Thyroid gland (tissue), 4 donors: ENCODE measurements at regions not wholly inside any gene's neighbourhood (a gene's known extent, or its start where the extent isn't known, plus 50 kb on each side); places are given as distances from the start of the nearest gene placed in this dataset.

ENCODE experiments used
- DNase-seq, 2 donors: peaks; one replicate each; pipeline ENCODE4 v3.0.0-alpha.2; 2019
- H3K27ac ChIP-seq, 3 donors: fragments of 200-600 bp; sonication (generic); 1 replicate in 2 of 3; 2 replicates in 1 of 3; pipeline ENCODE4 v1.5.1; 2016 to 2019; ENCODE audit warnings: mild to moderate bottlenecking in 1 of 3, moderate library complexity in 1 of 3
- H3K27me3 ChIP-seq: fragments of 200-600 bp; sonication (generic); one replicate; pipeline ENCODE4 v1.5.1; 2019
- H3K36me3 ChIP-seq, 2 donors: fragments of 200-600 bp; sonication (generic); one replicate each; pipeline ENCODE4 v1.5.1; 2016 to 2019
- H3K4me1 ChIP-seq, 2 donors: fragments of 200-600 bp; sonication (generic); one replicate each; pipeline ENCODE4 v1.5.1; 2017 to 2019
- H3K4me3 ChIP-seq, 3 donors: fragments of 200-600 bp; sonication (generic); replicated peaks in 1 of 3; 1 replicate in 2 of 3; 2 replicates in 1 of 3; pipeline ENCODE4 v1.5.1; 2016; ENCODE audit warnings: mild to moderate bottlenecking in 1 of 3
- H3K9me3 ChIP-seq: fragments of 200-600 bp; sonication (generic); one replicate; pipeline ENCODE4 v1.5.1; 2017
- POLR2A ChIP-seq, 2 donors: fragments of 450-650 bp; IDR thresholded peaks; one replicate each; pipeline ENCODE4 v1.6.1; 2017; ENCODE audit warnings: antibody characterized with exemption in 2 of 2, mild to moderate bottlenecking in 2 of 2, moderate library complexity in 1 of 2
- WGBS, 2 donors: methylation state at CpG; one replicate each; pipeline ENCODE4 v1.1.5; 2017; 5-methylcytosine and 5-hydroxymethylcytosine counted together
- intact Hi-C: fragments of 100-400 bp; cut with DNase I; formaldehyde crosslinking; loops from one replicate; pipeline ENCODE4 v1.15.1; 2023
- TF ChIP-seq, protein P1 (sequence below), 6 experiments: fragments of 200-600 bp in 3 of 6; fragments of 450-650 bp in 3 of 6; sonication (generic) in 3 of 6; IDR thresholded peaks; one replicate each; pipeline ENCODE4 v1.5.1; 2016 to 2019; ENCODE audit warnings: antibody characterized with exemption in 6 of 6, mild to moderate bottlenecking in 2 of 6, inconsistent platforms in 1 of 6, moderate library complexity in 1 of 6

DNA sequence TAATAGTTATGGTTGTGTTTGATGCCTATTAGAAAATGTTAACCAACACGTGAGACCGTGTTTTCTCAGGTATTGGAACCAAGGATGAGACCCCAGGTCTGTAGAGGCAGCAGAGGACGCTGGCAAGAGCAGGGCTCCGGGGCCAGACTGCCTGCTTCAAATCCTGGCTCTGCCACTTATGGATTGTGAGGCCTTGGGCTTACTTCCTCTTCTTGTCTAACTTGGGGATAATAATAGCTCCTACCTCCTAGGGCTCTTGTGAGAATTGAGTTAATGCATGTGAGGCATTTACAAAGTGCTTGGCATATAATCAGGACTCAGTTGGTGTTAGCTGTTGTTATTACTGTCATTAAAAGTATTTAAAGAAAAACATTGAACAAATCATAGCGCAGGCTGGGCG lies 85.5 kb upstream of the PITX1 start:
- WGBS, 2 donors, result 90 to 91% methylated on average over 6 of the region's 6 CpGs
- no peak overlapping the region for H3K27ac ChIP-seq
- H3K36me3 ChIP-seq, result no peaks in the 10 kb centered on the region
- H3K4me1 ChIP-seq, result no peaks in the 10 kb centered on the region
- no peak overlapping the region for H3K4me3 ChIP-seq
- no peak for DNase-seq
- intact Hi-C loops, result no loop called here
- no peaks in the 10 kb centered on the region for H3K9me3 ChIP-seq
- H3K27me3 ChIP-seq, result no peaks in the 10 kb centered on the region
- no peak for TF ChIP-seq POLR2A (IDR thresholded peaks at IDR 0.05)
- TF ChIP-seq, protein P1, sequence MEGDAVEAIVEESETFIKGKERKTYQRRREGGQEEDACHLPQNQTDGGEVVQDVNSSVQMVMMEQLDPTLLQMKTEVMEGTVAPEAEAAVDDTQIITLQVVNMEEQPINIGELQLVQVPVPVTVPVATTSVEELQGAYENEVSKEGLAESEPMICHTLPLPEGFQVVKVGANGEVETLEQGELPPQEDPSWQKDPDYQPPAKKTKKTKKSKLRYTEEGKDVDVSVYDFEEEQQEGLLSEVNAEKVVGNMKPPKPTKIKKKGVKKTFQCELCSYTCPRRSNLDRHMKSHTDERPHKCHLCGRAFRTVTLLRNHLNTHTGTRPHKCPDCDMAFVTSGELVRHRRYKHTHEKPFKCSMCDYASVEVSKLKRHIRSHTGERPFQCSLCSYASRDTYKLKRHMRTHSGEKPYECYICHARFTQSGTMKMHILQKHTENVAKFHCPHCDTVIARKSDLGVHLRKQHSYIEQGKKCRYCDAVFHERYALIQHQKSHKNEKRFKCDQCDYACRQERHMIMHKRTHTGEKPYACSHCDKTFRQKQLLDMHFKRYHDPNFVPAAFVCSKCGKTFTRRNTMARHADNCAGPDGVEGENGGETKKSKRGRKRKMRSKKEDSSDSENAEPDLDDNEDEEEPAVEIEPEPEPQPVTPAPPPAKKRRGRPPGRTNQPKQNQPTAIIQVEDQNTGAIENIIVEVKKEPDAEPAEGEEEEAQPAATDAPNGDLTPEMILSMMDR (IDR thresholded peaks at IDR 0.05), result no peak

DNA sequence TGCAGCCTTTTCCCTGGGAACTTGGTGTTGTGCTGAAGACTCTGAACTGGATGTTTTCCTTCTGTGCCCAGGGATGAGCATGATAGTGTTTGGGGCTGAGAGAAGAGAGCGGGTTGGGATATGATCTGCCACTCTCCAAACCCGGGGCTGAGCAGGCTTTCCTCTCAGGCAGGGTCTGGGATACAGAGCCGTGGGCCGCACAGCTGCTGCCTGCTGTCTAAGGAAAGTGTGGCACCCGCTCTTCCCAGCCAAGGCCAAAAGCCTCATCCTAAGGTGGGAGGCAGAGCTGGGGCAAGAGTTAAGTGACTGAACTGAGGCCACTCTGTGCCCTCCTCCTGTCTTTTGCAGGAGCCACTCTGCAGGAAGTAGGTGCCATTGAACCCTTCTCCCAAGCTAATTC lies 83.6 kb upstream of the PITX1 start:
- intact Hi-C loops, result no loop called here
- H3K27ac ChIP-seq, result no peak overlapping the region

DNA sequence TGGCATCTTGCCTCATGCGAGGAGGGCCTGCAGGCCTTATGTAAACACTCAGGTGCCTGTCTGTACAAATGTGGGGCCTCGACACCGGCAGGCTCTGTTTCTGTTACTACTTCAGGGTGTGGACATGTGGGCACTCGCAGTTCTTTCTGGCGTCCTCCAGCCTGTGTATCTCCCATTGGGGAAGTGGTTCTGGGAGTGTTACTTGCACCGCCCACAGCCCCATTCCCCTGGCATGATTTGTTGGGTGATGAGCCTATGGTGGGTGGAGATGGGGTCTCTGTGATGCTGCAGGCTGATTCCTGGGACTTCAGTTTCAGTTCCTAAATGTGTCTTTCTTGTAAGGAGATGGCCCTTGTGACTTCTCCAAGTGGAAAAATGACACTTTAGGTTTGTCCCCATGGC lies 82.1 kb upstream of the PITX1 start:
- Histone ChIP-seq H3K27ac (no peak overlapping the region), H3K36me3 (no peaks in the 10 kb centered on the region), H3K4me1 (no peaks in the 10 kb centered on the region), H3K27me3 (no peaks in the 10 kb centered on the region), H3K9me3 (no peaks in the 10 kb centered on the region), H3K4me3 (no peak overlapping the region)
- intact Hi-C loops, result no loop called here
- DNase-seq, result no peak
- 53 to 74% methylated on average over 6 of the region's 6 CpGs for WGBS, 2 donors
- TF ChIP-seq, protein P1 (IDR thresholded peaks at IDR 0.05), result no peak
- TF ChIP-seq POLR2A (IDR thresholded peaks at IDR 0.05), result no peak

More for the DNA sequence above, 83.6 kb upstream of the PITX1 start:
- Histone ChIP-seq H3K36me3 (no peaks in the 10 kb centered on the region), H3K27me3 (no peaks in the 10 kb centered on the region), H3K4me3 (no peak overlapping the region), H3K4me1 (no peaks in the 10 kb centered on the region), H3K9me3 (no peaks in the 10 kb centered on the region)
- 77 to 90% methylated on average over 5 of the region's 5 CpGs for WGBS, 2 donors
- no peak for DNase-seq
- TF ChIP-seq, protein P1 (IDR thresholded peaks at IDR 0.05), result no peak
- TF ChIP-seq POLR2A (IDR thresholded peaks at IDR 0.05), result no peak

DNA sequence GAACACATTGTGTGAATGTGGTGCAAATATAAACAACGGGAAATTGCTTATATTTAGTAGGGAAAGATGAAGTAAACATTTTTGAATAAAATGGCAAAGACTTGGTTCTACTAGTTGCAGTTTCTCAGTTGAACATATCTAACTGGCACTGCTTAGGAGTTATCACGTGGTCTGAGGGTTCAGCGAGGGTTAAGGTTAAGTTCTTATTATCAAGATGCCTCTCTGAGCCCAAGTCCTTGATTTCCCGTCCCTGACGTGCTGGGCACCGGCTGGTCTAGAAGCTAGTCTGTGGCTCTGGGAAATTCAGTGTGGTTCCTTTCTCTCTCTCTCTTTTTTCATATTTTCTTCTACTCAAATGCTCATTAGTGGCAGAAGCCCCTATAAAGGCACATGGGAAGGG lies 81.6 kb upstream of the PITX1 start:
- intact Hi-C loops, result no loop called here
- TF ChIP-seq, protein P1 (IDR thresholded peaks at IDR 0.05), result no peak
- TF ChIP-seq POLR2A (IDR thresholded peaks at IDR 0.05), result no peak
- no peaks in the 10 kb centered on the region for H3K36me3 ChIP-seq
- H3K27me3 ChIP-seq, result no peaks in the 10 kb centered on the region
- H3K27ac ChIP-seq, result no peak overlapping the region
- H3K4me3 ChIP-seq, result no peak overlapping the region
- no peaks in the 10 kb centered on the region for H3K4me1 ChIP-seq
- DNase-seq, result no peak
- H3K9me3 ChIP-seq, result no peaks in the 10 kb centered on the region
- 74 to 80% methylated on average over 6 of the region's 6 CpGs for WGBS, 2 donors

DNA sequence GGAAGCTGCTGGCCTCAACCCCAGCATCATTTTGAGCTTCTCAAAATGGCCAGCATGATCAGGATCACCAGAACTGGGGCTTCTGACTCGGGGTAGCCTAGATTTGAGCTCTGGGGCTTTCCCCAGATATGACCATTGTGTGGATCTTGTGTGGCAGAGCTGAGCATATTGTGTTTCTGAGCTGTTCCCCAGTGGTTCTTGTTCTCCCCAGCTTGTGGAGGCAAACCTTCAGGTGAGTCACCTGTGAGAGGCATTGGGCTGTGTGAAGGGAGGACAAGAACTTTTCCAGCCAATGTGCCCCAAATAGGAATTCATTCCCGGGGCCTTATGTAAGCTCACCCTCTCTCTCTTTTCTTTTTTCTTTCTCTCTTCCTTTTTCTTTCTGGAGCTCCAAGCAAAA lies 80.7 kb upstream of the PITX1 start:
- DNase-seq, result no peak
- no peak overlapping the region for H3K4me3 ChIP-seq
- WGBS, 2 donors, result 67 to 97% methylated on average over 2 of the region's 2 CpGs
- no peaks in the 10 kb centered on the region for H3K27me3 ChIP-seq
- no peaks in the 10 kb centered on the region for H3K36me3 ChIP-seq
- no peaks in the 10 kb centered on the region for H3K4me1 ChIP-seq
- no peak overlapping the region for H3K27ac ChIP-seq
- intact Hi-C loops, result no loop called here
- H3K9me3 ChIP-seq, result no peaks in the 10 kb centered on the region
- TF ChIP-seq, protein P1 (IDR thresholded peaks at IDR 0.05), result no peak
- TF ChIP-seq POLR2A (IDR thresholded peaks at IDR 0.05), result no peak
